IPS-15b (cell line): ENCODE measurements at regions not wholly inside any gene's neighbourhood (a gene's known extent, or its start where the extent isn't known, plus 50 kb on each side); places are given as distances from the start of the nearest gene placed in this dataset.

Experiments used
- H3K27me3 ChIP-seq: one replicate; pipeline ENCODE4 v1.6.1; 2013; ENCODE audit warnings: low read length; ENCODE audit not compliant: control insufficient read depth, insufficient read depth
- H3K36me3 ChIP-seq: one replicate; pipeline ENCODE4 v1.6.1; 2013; ENCODE audit warnings: low read length; ENCODE audit not compliant: control insufficient read depth, insufficient read depth
- H3K4me1 ChIP-seq: one replicate; pipeline ENCODE4 v1.6.1; 2013; ENCODE audit warnings: mild to moderate bottlenecking, low read length; ENCODE audit not compliant: control insufficient read depth, insufficient read depth
- H3K4me3 ChIP-seq: one replicate; pipeline ENCODE4 v1.5.1; 2013; ENCODE audit warnings: low read depth, low read length
- H3K9ac ChIP-seq: one replicate; pipeline ENCODE4 v1.6.1; 2013; ENCODE audit warnings: low read depth, mild to moderate bottlenecking, low read length
- H3K9me3 ChIP-seq: one replicate; pipeline ENCODE4 v1.6.1; 2013; ENCODE audit warnings: mild to moderate bottlenecking, low read length; ENCODE audit not compliant: control insufficient read depth, insufficient read depth

GRCh38 chrX:80312448-80312847 lies 107.8 kb upstream of the TENT5D start:
- Histone ChIP-seq H3K9me3 (peaks cover 3% of the 10 kb centered on the region), H3K27me3 (no peaks in the 10 kb centered on the region), H3K9ac (no peak overlapping the region), H3K36me3 (no peaks in the 10 kb centered on the region), H3K4me1 (no peaks in the 10 kb centered on the region), H3K4me3 (no peak overlapping the region)

GRCh38 chrX:80316526-80316925 lies 103.7 kb upstream of the TENT5D start:
- Histone ChIP-seq H3K9ac (no peak overlapping the region), H3K36me3 (no peaks in the 10 kb centered on the region), H3K4me1 (no peaks in the 10 kb centered on the region), H3K27me3 (no peaks in the 10 kb centered on the region), H3K9me3 (peaks cover 3% of the 10 kb centered on the region), H3K4me3 (no peak overlapping the region)

GRCh38 chrX:80317646-80318045 lies 102.6 kb upstream of the TENT5D start:
- Histone ChIP-seq H3K4me1 (no peaks in the 10 kb centered on the region), H3K27me3 (no peaks in the 10 kb centered on the region), H3K36me3 (no peaks in the 10 kb centered on the region), H3K9me3 (peaks cover 2% of the 10 kb centered on the region), H3K4me3 (no peak overlapping the region), H3K9ac (no peak overlapping the region)

- Histone ChIP-seq H3K9ac (no peak overlapping the region), H3K36me3 (no peaks in the 10 kb centered on the region), H3K4me1 (no peaks in the 10 kb centered on the region), H3K27me3 (no peaks in the 10 kb centered on the region), H3K9me3 (no peaks in the 10 kb centered on the region), H3K4me3 (no peak overlapping the region)
Measured at GRCh38 chrX:80331285-80331684, 89.0 kb upstream of the TENT5D start.

- no peaks in the 10 kb centered on the region for H3K36me3 ChIP-seq
- H3K27me3 ChIP-seq: no peaks in the 10 kb centered on the region
- H3K9ac ChIP-seq: no peak overlapping the region
- H3K4me3 ChIP-seq: peak overlapping the region; percentile 74
- no peaks in the 10 kb centered on the region for H3K9me3 ChIP-seq
- no peaks in the 10 kb centered on the region for H3K4me1 ChIP-seq
Measured at GRCh38 chrX:80334583-80334982, 85.7 kb upstream of the TENT5D start.

- no peaks in the 10 kb centered on the region for H3K4me1 ChIP-seq
- H3K36me3 ChIP-seq: no peaks in the 10 kb centered on the region
- peak overlapping the region; percentile 74 for H3K4me3 ChIP-seq
- no peaks in the 10 kb centered on the region for H3K9me3 ChIP-seq
- no peaks in the 10 kb centered on the region for H3K27me3 ChIP-seq
- peak overlapping the region; percentile 72 for H3K9ac ChIP-seq
Measured at GRCh38 chrX:80335062-80335830, 85.0 kb upstream of the TENT5D start.

GRCh38 chrX:80354966-80355465 lies 65.2 kb upstream of the TENT5D start:
- Histone ChIP-seq H3K9me3 (no peaks in the 10 kb centered on the region), H3K4me1 (no peaks in the 10 kb centered on the region), H3K36me3 (no peaks in the 10 kb centered on the region), H3K4me3 (no peak overlapping the region), H3K27me3 (no peaks in the 10 kb centered on the region), H3K9ac (no peak overlapping the region)
